ENCODE measurements at regions not wholly inside any gene's neighbourhood (a gene's known extent, or its start where the extent isn't known, plus 50 kb on each side); places are given as distances from the start of the nearest gene placed in this dataset.

DNA sequence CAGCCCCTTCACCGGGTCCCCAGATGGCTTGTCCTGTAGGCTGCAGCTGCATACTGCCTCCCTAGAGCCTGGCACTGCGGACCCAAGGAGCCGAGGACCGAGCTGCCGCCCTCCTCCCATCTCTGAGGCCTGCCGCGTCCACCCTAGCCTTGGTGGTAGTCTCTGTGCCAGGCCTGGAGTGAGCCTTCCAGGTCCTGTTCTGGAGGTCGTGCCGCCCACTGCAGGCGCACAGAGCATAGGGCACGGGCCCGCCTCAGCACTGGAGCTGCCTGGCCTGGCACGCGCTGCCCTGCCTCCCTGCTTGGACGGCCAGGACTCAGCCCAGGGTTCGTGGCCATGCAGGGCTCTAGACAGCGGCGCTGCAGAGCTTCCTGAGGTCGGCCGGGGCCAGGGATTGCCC lies 239.5 kb downstream of the DCDC2C start:
- no peak for TF ChIP-seq ZNF433 (tag by site-specific recombination; IDR thresholded peaks at IDR 0.05; ENCODE audit: low read depth)
- TF ChIP-seq, protein P1, sequence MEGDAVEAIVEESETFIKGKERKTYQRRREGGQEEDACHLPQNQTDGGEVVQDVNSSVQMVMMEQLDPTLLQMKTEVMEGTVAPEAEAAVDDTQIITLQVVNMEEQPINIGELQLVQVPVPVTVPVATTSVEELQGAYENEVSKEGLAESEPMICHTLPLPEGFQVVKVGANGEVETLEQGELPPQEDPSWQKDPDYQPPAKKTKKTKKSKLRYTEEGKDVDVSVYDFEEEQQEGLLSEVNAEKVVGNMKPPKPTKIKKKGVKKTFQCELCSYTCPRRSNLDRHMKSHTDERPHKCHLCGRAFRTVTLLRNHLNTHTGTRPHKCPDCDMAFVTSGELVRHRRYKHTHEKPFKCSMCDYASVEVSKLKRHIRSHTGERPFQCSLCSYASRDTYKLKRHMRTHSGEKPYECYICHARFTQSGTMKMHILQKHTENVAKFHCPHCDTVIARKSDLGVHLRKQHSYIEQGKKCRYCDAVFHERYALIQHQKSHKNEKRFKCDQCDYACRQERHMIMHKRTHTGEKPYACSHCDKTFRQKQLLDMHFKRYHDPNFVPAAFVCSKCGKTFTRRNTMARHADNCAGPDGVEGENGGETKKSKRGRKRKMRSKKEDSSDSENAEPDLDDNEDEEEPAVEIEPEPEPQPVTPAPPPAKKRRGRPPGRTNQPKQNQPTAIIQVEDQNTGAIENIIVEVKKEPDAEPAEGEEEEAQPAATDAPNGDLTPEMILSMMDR (tag by site-specific recombination; IDR thresholded peaks at IDR 0.05), result no peak
